ENCODE measurements at regions not wholly inside any gene's neighbourhood (a gene's known extent, or its start where the extent isn't known, plus 50 kb on each side); places are given as distances from the start of the nearest gene placed in this dataset.

- H3K27ac ChIP-seq = no peak overlapping the region
- ChIA-PET CTCF (no interaction called here), POLR2A (no interaction called here)
- no peak overlapping the region for H3K4me3 ChIP-seq
- no peak for DNase-seq (ENCODE audit: low read depth in 1 of 2, low spot score in 1 of 2)
- H3K9me3 ChIP-seq = no peaks in the 10 kb centered on the region
- no peak for FAIRE-seq
- H3K4me1 ChIP-seq = no peaks in the 10 kb centered on the region
- no peak for TF ChIP-seq BCL3 (IDR thresholded peaks at IDR 0.05)
- TF ChIP-seq HOXA7 (CRISPR knock-in tag; IDR thresholded peaks at IDR 0.05) = no peak
- no peak for TF ChIP-seq PBX3 (IDR thresholded peaks at IDR 0.05)
- TF ChIP-seq KDM1A (IDR thresholded peaks at IDR 0.05; ENCODE audit: low read depth) = no peak
- no peak for TF ChIP-seq NPAS2 (CRISPR knock-in tag; IDR thresholded peaks at IDR 0.05; ENCODE audit: borderline replicate concordance)
- no peak for TF ChIP-seq REST (IDR thresholded peaks at IDR 0.05)
- TF ChIP-seq ESRRA (IDR thresholded peaks at IDR 0.05; ENCODE audit: borderline replicate concordance, low read length) = no peak
- TF ChIP-seq ELK1 (IDR thresholded peaks at IDR 0.05; ENCODE audit: low read depth, low read length) = no peak
- TF ChIP-seq RNF2 (IDR thresholded peaks at IDR 0.05; ENCODE audit: borderline replicate concordance, low read depth) = no peak
- no peak for TF ChIP-seq HMGXB4 (CRISPR knock-in tag; IDR thresholded peaks at IDR 0.05; ENCODE audit: borderline replicate concordance)
- no peak for TF ChIP-seq TP53 (CRISPR knock-in tag; IDR thresholded peaks at IDR 0.05)
- no peak for TF ChIP-seq POLR2A (IDR thresholded peaks at IDR 0.05; ENCODE audit: low read length)
- no peak for TF ChIP-seq USF2 (IDR thresholded peaks at IDR 0.05)
- no peak for TF ChIP-seq CBX8 (IDR thresholded peaks at IDR 0.05)
- TF ChIP-seq EHMT2 (IDR thresholded peaks at IDR 0.05; ENCODE audit: low read depth) = no peak
- no peak for TF ChIP-seq HOXB5 (CRISPR knock-in tag; IDR thresholded peaks at IDR 0.05)
- TF ChIP-seq EP300 (IDR thresholded peaks at IDR 0.05) = no peak
- TF ChIP-seq MAX (IDR thresholded peaks at IDR 0.05) = no peak
- no peak for TF ChIP-seq SMC3 (IDR thresholded peaks at IDR 0.05)
- TF ChIP-seq FOSL2 (IDR thresholded peaks at IDR 0.05) = no peak
- no peak for TF ChIP-seq FOSL2 (CRISPR knock-in tag; IDR thresholded peaks at IDR 0.05)
- H3K4me2 ChIP-seq = no peak overlapping the region
- ATAC-seq = no peak
- 56% methylated on average over 4 of the region's 4 CpGs for WGBS (ENCODE audit: missing lambda C conversion rate)
Measured at GRCh38 chr12:88866881-88867280, 286.6 kb upstream of the KITLG start.
